ENCODE measurements at regions not wholly inside any gene's neighbourhood (a gene's known extent, or its start where the extent isn't known, plus 50 kb on each side); places are given as distances from the start of the nearest gene placed in this dataset.

DNA sequence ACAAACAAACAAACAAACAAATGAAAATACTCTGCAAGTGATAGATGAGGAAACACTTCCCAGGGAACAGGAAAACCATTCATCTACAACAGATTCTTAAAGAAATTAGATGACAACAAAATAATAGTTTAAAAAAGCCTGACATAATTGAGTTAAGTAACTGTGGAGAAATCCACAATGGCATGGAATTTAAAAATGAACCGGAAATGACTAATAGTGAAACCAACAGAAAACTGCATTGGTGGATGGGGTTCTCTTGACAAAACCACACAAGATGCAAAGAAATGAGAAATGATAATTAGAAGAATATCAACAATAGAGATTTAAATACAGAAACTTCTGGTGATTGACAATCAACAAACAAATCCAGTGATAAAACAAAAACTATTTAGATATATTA lies 785.6 kb downstream of the QKI start:
- Histone ChIP-seq H3K9me3 (ENCODE audit: control insufficient read depth, low read depth, low read length) (no peaks in the 10 kb centered on the region), H4K20me1 (ENCODE audit: control insufficient read depth, extremely low read depth, insufficient read depth, low read length) (no peaks in the 10 kb centered on the region), H3K36me3 (ENCODE audit: control insufficient read depth in 2 of 2, extremely low read depth in 1 of 2, insufficient read depth in 2 of 2, low read length in 2 of 2) (no peaks in the 10 kb centered on the region), H3K79me2 (ENCODE audit: control insufficient read depth, insufficient read depth, low read length) (no peaks in the 10 kb centered on the region), H3K4me2 (ENCODE audit: control insufficient read depth, extremely low read depth, insufficient read depth, low read depth, low read length) (no peak overlapping the region), H3K4me1 (ENCODE audit: control insufficient read depth, extremely low read depth, insufficient read depth, low read length) (no peaks in the 10 kb centered on the region), H3K9ac (ENCODE audit: control insufficient read depth, extremely low read depth, insufficient read depth, low read length) (no peak overlapping the region), H3K4me3 (ENCODE audit: control insufficient read depth in 2 of 3, extremely low read depth in 1 of 3, insufficient read depth in 2 of 3, low read depth in 1 of 3, low read length in 3 of 3) (no peak overlapping the region), H2AFZ (ENCODE audit: control insufficient read depth, low read length) (no peak overlapping the region), H3K9me1 (ENCODE audit: control insufficient read depth, extremely low read depth, insufficient read depth, low read length) (no peaks in the 10 kb centered on the region), H3K27ac (ENCODE audit: control insufficient read depth, insufficient read depth, low read length) (no peak overlapping the region), H3K27me3 (ENCODE audit: control insufficient read depth, extremely low read depth, insufficient read depth, low read length) (no peaks in the 10 kb centered on the region)
- DNase-seq (ENCODE audit: low read depth, low spot score) = no peak
- no peak for TF ChIP-seq EZH2 (IDR thresholded peaks at IDR 0.05; ENCODE audit: low read length)
- TF ChIP-seq, protein P1, sequence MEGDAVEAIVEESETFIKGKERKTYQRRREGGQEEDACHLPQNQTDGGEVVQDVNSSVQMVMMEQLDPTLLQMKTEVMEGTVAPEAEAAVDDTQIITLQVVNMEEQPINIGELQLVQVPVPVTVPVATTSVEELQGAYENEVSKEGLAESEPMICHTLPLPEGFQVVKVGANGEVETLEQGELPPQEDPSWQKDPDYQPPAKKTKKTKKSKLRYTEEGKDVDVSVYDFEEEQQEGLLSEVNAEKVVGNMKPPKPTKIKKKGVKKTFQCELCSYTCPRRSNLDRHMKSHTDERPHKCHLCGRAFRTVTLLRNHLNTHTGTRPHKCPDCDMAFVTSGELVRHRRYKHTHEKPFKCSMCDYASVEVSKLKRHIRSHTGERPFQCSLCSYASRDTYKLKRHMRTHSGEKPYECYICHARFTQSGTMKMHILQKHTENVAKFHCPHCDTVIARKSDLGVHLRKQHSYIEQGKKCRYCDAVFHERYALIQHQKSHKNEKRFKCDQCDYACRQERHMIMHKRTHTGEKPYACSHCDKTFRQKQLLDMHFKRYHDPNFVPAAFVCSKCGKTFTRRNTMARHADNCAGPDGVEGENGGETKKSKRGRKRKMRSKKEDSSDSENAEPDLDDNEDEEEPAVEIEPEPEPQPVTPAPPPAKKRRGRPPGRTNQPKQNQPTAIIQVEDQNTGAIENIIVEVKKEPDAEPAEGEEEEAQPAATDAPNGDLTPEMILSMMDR (optimal IDR thresholded peaks at IDR 0.05 in 1 of 3, IDR thresholded peaks at IDR 0.05 in 1 of 3, conservative IDR thresholded peaks at IDR 0.05 in 1 of 3; ENCODE audit: extremely low read depth in 1 of 3, insufficient read depth in 2 of 3, low read length in 3 of 3) = no peak
- dilution Hi-C loops (cut with MboI; ENCODE audit: extremely low pct_ligation_motif_present, low sequenced_read_pairs) = no loop called here
- no peak for FAIRE-seq

DNA sequence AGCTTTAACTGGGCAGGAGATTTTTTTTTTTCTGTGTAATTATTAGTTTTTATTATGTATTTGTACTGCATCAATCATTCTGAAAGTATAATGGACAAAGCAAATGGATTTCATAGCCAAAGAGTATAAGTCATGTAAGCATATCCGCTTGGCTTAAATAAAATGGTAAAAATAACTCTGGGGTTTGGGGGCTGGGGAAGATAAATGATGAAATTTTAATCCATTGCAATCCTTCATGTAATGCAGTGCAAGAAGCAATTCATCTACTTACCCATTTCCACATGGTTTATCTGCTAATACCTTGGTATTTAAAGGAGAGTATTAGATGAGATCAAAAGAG lies 781.4 kb downstream of the QKI start:
- no peaks in the 10 kb centered on the region for H3K36me3 ChIP-seq (ENCODE audit: control insufficient read depth in 2 of 2, extremely low read depth in 1 of 2, insufficient read depth in 2 of 2, low read length in 2 of 2)
- H3K79me2 ChIP-seq (ENCODE audit: control insufficient read depth, insufficient read depth, low read length) = no peaks in the 10 kb centered on the region
- dilution Hi-C loops (cut with MboI; ENCODE audit: extremely low pct_ligation_motif_present, low sequenced_read_pairs) = no loop called here
- H3K9me3 ChIP-seq (ENCODE audit: control insufficient read depth, low read depth, low read length) = no peaks in the 10 kb centered on the region
- no peak overlapping the region for H3K4me3 ChIP-seq (ENCODE audit: control insufficient read depth in 2 of 3, extremely low read depth in 1 of 3, insufficient read depth in 2 of 3, low read depth in 1 of 3, low read length in 3 of 3)
- H4K20me1 ChIP-seq (ENCODE audit: control insufficient read depth, extremely low read depth, insufficient read depth, low read length) = no peaks in the 10 kb centered on the region
- H3K4me2 ChIP-seq (ENCODE audit: control insufficient read depth, extremely low read depth, insufficient read depth, low read depth, low read length) = no peak overlapping the region
- no peak overlapping the region for H3K9ac ChIP-seq (ENCODE audit: control insufficient read depth, extremely low read depth, insufficient read depth, low read length)
- H3K27ac ChIP-seq (ENCODE audit: control insufficient read depth, insufficient read depth, low read length) = no peak overlapping the region
- H2AFZ ChIP-seq (ENCODE audit: control insufficient read depth, low read length) = no peak overlapping the region
- no peak for FAIRE-seq
- no peaks in the 10 kb centered on the region for H3K27me3 ChIP-seq (ENCODE audit: control insufficient read depth, extremely low read depth, insufficient read depth, low read length)
- TF ChIP-seq, protein P1 (optimal IDR thresholded peaks at IDR 0.05 in 1 of 3, IDR thresholded peaks at IDR 0.05 in 1 of 3, conservative IDR thresholded peaks at IDR 0.05 in 1 of 3; ENCODE audit: extremely low read depth in 1 of 3, insufficient read depth in 2 of 3, low read length in 3 of 3) = no peak
- TF ChIP-seq EZH2 (IDR thresholded peaks at IDR 0.05; ENCODE audit: low read length) = no peak
- H3K9me1 ChIP-seq (ENCODE audit: control insufficient read depth, extremely low read depth, insufficient read depth, low read length) = no peaks in the 10 kb centered on the region
- DNase-seq (ENCODE audit: low read depth, low spot score) = no peak
- no peaks in the 10 kb centered on the region for H3K4me1 ChIP-seq (ENCODE audit: control insufficient read depth, extremely low read depth, insufficient read depth, low read length)

Data from keratinocyte (primary cell).